CD4-positive, alpha-beta T cell treated with Interferon gamma for 1 hour (primary cell): ENCODE measurements at regions not wholly inside any gene's neighbourhood (a gene's known extent, or its start where the extent isn't known, plus 50 kb on each side); places are given as distances from the start of the nearest gene placed in this dataset.

Source experiments
- DNase-seq: peaks from one replicate; pipeline ENCODE4 v3.0.0-alpha.2; 2020

DNA sequence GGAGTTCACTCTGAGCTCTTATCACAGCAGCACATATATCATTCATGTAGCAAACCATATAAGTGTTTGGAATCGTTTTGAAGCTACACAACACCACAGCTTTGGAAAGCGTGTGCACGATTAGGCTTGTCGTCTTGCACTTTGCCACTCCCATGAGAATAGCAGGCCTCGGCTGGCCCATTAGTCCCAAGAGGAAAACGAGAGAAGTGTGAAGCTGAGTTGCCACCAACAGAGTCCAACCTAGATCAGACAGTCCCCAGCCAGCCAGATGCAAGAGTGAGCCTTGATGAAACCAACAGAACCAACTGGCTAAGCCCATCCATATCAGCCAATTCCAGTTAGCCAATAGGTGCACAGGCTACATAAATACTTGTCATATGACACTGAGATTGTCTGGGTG is 238.4 kb downstream of the C1orf94 start:
- no peak for DNase-seq

DNA sequence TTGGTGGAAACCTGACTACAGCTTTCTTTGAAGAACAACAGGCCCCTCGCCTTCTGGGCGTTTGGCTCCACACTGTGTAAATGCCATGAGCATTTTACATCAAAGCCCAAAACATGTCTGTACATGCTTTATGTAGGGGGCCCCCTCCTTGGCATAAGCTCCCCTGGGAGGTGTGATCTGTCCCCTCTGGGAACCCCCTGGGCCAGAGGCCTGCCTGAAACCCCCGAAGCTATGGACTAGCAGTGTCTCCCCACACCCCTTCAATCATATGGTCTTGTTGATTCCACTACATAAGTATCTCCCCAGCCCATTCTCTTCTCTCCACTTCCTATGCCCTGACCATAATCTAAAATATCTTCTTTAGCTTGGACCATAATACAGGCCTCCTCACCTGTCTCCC is 241.5 kb downstream of the C1orf94 start:
- DNase-seq = no peak

DNA sequence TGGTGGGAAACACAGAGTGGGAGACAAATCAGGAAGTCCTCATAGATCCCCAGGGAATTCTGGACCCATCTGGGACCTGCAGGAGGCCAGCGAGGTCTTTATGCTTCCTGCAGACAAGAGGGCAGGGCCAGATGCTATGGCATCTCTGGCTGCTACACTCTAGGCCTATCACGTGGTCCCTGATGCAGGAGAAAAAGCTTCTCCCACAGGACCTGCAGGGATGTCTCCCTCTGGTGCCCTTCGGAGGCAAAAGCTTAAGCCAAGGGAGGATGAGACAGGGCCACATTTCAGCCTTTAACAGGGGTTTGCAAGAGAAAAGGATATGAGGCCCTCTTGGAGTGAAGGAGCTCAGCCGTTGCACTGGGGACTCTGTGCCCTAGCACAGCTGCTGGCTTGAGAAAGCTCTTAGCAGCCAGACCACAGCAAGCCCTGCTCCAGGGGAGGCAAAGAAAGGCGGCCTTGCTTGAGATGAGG is 243.0 kb downstream of the C1orf94 start:
- no peak for DNase-seq

DNA sequence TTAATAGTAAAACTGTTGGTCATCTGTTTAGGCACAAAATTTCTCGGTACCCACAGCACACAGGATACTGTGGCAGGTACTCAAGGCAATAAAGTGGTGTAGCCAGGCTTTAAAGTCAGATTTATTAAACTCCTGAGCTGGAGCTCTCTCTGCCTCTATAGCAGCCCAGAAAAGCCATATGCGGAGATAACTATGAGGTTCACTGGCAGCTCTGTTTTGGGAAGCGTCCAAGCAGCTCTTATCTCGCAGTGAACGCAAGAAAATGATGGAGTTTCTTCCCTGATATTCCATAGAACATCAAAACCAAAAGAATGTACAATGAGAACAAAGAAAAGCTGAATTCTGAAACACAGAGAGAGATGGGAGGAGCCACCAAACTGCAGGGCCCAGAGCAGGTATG is 248.3 kb downstream of the C1orf94 start:
- DNase-seq = no peak

DNA sequence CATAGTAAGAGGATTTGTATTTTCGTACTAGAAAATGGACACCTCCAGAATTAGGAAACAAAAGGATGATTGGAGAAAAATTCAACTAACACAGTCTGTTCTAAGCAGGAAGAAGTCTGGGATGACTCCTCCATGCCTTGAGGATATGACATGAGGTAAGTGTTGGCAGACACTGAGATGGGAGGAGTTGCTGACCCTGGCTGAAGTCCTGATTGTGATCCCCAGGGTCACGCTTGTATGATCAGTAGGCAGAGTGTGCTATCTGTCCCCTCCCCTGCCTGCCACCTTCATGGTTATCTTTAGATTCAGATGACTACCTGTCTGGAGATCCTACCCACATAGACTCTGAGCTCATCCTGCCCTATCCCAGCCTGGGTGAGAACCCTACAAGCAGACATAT is 249.1 kb downstream of the C1orf94 start:
- no peak for DNase-seq

DNA sequence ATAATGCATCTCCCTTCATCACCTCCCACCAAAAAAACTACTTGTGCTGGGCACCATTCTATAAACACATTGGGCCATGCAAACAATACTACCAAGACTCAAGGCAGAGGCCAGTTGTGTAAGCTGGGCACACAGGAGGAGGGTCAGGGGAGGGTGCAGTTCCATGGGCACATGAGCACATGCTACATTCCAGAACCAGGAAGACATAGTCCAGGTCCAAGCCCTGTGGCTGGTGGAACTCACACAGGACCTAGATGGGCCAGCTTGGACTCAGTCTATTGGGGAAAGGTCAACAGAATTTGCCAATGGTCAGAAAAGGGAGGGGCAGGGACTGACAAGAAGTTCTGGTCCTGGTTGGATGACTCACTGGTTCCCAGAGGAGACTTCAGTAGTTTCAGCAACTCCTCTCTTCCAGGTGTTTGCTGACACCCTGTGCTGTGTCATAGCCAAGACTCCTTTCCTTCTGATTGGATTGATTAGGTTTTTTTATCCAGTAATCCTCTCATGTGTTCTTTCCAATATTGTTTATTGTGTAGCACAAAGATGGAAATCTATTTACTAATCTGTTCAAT is 249.7 kb downstream of the C1orf94 start:
- no peak for DNase-seq

DNA sequence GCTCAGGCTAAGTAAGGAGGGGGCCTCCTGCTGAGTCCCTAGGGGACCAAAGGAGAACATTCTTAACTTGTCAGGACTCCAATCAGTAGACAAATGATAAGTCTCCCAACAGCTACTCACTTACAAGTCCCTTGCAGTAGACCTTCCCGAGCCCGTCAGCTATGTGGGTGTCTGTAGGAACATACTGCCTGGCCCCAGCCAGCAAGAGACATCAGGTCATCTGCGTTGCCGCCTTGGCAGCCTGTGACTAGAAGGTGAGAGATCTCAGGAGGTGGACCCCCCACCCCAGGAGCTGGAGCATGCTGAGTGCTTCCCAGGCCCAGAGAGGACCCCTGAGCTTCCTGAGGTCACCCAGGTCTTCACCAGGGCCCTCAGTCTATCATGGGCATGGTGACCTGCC is 250.5 kb downstream of the C1orf94 start:
- no peak for DNase-seq

DNA sequence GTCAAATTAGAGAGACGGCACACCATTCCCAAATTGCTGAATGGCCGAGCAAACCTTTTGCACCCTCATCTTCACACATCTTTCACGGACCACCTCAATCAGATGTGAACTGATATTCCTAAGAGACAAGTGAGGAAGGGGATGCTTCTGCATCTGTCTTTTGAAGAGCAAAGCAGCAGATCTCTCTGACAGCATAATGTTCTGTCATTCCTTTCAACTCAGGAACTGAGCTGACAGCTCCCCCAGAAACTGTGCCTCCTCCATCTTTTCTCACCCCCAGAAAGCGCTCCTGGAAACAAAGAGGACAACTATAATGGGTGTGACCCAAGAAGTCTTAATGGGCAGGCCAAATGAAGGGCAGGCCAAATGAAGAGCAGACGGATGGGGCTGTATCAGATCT is 256.4 kb downstream of the C1orf94 start:
- no peak for DNase-seq

DNA sequence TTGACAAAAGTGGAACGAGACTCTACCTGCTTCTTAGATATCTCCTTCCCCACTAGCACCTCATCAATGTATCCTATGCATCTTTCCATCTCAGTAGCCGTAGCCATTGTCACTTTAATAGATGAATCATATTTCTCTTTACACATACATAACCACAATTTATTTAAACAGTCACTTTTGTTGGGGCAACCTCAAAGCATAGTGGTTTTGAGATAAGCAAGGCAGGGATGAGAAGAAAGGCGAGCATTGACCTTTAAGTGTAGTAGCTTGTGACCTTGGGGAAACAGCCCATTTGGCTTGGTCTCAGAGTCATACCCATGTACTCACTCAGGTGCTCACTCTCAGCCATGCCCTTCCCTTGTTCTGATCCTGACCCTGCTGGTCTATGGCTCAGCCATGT is 260.1 kb downstream of the C1orf94 start:
- no peak for DNase-seq

DNA sequence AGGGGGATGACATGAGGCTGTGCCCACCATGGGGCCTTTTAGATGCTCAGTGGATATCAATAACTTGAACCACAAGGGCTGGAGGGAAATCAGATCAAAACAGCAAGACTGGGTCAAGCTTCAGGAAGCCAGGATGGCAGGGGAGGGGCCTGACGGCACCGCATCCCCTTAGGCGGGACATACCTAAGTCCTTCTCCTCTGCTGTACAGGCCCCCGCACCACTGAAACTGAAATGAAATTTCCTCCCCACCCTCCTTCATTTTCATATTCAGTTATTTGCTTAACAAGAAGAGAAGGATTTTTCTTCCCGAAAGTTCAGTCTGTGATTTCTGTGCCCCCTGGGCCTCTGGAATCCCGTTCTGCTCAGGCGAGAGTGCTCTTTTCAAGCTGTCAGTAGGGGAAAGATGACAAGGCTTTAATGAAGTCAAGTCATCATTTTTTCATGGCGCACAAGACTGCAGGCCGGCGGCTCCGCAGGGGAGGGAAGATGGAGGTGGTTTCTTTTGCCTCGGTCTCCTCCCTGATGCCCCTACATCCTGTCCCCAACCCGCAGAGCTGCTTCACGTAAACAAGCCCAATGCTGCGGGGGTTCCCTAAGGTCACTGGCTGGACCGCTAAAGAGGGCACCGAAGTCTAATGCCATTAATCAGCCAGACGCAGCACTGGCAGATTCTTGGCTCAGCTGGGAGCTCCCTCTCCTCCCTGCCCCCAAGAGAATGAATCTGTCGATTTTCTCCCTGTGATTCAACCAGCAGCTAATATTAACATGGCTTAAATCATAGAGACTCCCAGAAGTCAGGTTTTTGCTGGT is 264.8 kb downstream of the C1orf94 start:
- no peak for DNase-seq

DNA sequence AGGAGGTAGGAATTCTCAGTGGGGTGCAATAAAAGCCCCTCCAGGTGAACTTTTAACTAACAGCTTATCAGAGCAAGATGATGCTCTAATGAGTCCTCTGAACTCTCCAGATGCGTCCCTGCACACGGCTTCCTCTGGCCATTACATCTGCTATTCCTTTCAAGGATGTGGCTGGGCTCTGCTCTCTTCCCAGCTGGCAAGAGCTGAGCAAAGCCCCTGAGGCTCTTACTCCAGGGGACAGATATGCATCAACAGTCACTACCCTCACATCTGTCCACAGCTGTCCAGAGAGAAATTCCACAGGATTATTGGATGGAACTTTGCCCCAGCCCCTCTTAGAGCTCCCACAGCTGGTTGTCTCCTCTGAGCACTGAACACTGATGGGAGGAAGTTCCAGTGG is 267.8 kb downstream of the C1orf94 start:
- DNase-seq = no peak

DNA sequence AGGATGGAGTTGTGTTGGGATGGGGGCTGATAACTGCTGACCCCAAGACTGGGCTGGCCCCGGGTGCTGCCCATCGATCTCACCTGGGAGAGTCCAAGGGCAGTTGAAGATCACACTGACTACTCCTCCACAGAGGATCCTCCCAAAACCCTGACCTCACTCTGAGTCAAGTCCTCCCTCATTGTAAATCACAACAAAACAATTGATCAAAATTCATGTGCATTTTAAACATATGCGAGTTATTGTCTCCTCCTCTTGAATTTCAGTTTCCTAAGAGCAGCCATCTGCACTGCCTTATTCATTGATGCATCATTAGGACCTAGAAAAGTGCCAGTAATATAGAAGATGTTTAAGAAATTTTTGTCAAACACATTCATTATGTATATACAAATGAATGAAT is 273.6 kb downstream of the C1orf94 start:
- DNase-seq = no peak

DNA sequence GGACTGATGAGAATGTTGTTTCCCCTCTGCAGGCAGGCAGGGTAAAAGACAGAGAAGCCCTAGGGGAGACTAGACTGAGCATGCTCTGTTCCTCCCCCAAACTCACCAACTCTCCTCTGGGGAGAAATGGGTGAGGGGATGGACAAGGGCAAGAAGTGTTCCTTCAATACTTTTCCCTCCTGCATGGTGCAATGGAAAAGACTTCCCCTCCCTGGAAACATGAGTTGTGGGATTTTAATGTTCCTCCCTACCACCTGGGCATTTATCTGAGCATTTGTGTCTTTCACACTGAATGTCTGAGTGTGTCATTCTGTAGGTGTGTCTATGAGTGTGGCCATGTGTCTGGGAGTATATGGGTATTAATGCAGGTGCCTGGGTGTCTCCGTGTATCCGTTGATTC is 275.7 kb downstream of the C1orf94 start:
- DNase-seq = no peak

DNA sequence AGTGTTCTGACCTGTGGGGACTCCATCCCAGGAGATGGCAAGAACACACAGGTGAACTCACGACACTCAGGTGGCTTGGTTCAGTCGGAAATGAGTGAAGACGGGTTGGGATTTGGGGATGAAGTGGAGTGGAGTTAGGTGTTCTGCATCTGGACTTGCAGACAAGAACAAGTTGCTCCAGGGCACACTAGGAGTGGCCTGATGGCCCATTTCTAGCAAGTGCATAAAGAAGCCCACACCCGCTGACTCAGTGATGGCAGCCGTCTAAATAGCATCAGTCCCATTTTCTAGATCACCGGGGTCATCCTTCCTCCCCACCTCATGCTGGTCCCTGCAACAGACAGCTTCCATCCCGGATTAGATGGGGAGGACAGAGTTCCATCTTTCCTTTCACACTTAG is 278.4 kb downstream of the C1orf94 start:
- DNase-seq = no peak

DNA sequence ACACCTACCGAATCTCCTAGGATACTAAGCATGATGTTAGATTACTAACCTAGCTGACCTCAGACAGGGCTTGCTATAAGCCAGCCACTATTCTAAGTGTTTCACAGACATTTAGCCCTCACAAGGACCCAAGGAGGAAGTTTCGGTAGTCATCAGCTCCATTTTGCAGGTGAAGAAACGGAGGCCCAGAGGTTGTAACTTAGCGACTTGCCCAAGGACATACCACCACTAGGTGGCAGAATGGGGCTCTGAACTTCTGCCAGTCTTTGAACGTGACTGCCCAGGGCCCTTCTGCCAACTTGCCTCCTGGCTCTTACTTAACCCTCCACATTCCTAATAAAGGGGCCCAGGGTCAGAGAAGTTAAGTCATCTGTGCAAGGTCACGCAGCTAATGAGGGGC is 283.5 kb downstream of the C1orf94 start:
- DNase-seq = peak; percentile 19

DNA sequence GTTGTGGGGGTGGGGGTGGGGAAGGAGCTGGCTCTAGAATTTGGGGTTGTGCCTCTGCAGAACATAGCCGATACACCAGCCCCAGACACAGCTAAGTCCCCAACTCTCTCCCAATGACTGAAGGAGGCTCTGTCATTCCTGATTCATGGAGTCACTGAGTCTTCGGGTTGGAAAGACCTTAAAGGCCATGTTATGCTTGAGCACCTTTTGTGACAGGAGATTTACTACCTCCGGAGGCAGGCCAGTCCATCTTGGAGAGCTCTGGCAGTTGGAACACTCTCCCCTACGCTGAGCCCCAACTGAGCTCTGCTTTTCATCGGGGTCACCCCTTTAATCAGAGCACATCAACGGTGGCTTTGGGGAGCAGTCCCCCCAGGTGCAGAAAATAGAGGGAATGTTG is 284.4 kb upstream of the GJB5 start:
- no peak for DNase-seq

DNA sequence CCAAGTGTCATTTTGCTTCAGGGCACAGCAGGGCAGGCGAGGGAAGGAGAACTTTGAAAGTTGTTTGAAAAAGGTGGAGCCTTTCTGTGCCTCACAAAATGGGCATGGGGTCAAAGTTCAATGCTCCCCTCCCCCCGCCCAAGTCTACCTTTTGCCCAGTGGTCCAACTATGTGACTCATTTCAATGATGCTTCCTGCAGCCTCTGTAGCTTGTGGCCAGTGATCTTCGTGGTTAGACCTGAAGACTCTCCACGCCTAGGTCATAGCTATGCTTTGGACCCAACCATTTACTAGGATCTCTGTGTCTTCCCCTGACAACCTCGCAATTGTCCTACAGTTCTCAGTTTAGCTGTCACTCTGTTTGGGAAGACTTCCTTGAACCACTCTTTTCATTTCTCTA is 280.3 kb upstream of the GJB5 start:
- DNase-seq = no peak

DNA sequence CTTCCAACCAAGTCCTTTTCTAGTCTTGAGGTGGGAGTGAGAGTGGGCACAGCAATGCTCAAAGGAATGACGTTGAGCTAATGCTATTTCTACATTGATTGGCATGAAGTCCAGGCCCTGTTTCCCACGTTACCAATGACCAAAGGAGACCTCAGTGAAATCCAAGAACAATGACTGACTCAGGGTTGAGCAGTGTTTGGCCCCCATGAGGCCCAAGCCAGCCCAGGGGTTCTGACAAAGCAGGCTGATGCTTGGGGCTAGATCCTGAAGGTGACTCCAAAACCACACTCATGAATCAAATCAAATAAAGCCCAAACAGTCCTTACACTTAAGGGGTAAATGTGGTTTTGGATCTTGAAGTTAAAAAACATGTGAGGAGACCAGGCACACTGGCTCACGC is 278.5 kb upstream of the GJB5 start:
- no peak for DNase-seq

DNA sequence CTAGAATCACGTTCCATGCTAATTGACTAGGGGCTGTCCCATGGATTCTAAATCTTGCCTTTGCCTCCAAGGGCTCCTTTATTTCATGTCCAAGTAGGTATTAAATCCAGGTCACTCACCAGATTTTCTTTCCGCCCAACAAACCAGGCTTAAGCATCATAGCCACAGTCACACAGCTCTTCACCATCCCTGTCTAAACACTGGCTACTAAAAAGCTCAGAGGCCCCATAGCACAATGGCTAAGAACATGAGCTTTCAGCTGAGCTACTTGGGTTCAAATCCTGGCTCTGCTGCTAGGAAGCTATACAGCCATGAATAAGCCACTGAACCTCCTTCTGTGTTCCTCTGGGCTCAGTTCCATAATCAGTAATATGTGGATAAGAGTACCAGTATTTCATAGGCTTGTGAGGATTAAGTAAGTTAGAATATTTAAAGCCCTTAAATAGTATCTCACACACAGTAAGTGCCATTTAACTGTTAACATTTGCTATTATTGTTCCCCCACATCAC is 277.2 kb upstream of the GJB5 start:
- DNase-seq = no peak

DNA sequence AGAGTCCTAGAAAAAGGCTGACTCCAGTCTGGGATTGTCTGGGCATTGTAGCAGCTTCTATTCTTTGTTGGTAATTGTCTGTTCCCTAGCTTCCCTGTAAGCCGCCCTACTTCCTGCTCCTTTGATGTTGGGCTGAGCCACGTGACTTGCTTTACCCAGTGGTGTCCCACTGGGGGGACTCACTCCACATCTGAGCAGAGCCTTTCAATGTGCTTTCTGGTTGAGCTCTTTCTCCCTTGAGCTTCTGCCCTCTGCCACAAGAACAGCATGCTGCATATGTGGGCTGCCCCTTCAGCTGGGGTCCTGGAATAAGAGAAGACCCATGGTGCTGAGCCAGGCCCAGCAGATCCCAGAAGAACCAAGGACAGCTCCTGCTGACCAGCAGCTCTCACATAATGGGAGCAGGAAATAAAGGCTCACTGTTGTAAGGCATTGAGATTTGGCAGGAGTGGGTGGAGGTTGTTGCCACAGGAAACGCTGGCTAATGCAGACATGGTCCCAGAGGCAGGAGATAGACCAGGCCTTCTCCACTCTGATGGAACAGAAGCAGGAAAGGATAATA is 276.3 kb upstream of the GJB5 start:
- no peak for DNase-seq

DNA sequence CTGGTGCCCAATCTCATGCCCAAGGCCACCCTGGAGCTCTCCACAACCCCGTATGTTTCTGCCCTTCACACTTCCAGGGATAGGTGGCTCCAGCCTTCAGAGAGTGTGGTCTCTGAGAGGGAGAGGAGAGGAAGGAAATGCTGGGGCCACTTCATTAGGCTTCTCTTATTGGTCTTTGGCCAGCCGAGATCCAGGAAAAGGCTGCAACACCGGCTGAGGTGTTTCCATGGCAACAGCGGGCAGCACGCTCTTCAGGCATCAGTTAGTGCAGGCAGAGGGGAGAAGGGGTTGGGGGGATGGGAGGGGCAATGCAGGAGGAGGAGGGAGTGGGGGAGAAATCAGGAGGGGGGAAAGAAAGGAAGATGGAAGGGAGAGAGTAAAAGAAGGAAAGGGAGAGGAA is 275.1 kb upstream of the GJB5 start:
- no peak for DNase-seq

DNA sequence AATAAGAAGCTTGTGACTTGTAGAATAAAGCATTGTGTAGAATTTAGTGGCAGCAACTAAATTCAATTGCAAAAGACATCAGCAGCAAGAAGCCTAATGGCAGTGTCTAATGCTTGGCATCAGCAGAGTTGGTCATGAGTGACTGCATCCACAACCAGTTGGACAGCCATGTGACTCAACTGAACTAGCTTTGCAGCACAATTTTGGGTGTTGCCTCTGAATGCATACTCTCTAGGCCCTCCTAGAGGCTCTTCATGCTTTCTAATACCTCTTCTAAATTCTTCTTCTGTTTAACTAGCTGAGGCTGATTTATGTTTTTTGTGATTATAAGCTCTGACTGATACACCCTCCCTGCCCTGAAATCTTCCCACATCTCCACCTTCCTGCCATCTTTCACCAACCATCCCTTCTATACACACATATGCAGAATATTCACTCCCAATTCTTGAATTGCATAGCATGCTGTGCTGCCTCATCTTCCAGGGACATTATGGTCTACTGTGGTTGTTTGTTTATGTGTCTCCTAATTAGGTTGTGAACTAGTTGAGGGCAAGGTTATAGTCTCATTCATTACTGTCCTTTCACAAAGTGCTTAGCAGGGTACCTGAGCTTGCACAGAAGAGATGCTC is 266.7 kb upstream of the GJB5 start:
- DNase-seq = no peak

DNA sequence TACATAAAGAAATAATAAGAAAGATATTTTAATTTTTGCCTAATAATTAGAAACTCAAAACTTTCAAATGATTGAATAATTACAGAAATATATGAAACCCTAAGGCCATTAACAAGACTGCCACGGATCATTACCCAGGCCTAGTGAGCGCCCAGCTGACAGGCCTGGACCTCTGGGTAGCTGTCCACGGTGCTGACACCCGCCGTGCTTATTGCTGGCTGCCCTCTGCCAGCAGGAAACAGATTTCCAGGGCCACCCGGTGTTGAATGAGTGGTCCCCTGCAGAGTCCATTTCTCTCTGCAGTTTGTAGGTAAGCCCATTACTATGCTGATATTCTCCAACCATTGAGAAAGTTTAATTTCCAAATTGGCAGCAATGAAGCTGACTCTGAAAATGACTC is 254.4 kb upstream of the GJB5 start:
- no peak for DNase-seq

DNA sequence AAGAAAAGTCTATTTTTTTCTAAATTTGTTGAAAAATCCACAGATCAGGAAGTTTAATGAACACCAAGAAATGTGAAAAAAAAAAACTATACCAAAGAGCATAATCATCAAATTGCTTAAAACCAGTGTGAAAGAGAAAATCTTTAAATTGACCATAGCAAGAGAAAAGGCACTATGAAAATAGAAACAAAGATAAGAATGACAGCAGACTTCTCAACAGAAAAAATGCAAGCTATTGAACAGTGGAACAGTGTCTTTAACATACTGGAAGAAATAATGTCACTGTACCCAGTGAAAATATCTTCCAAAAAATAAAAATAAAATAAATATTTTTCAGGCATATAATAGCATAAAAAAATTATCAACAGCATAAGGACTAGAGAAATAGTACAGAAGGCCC is 243.0 kb upstream of the GJB5 start:
- DNase-seq = no peak
